Ammon's horn (tissue), 1 donor: ENCODE measurements at regions not wholly inside any gene's neighbourhood (a gene's known extent, or its start where the extent isn't known, plus 50 kb on each side); places are given as distances from the start of the nearest gene placed in this dataset.

Experiments
- DNase-seq: peaks from one replicate; pipeline ENCODE4 v3.0.0-alpha.2; 2016; ENCODE audit warnings: low spot score

DNA sequence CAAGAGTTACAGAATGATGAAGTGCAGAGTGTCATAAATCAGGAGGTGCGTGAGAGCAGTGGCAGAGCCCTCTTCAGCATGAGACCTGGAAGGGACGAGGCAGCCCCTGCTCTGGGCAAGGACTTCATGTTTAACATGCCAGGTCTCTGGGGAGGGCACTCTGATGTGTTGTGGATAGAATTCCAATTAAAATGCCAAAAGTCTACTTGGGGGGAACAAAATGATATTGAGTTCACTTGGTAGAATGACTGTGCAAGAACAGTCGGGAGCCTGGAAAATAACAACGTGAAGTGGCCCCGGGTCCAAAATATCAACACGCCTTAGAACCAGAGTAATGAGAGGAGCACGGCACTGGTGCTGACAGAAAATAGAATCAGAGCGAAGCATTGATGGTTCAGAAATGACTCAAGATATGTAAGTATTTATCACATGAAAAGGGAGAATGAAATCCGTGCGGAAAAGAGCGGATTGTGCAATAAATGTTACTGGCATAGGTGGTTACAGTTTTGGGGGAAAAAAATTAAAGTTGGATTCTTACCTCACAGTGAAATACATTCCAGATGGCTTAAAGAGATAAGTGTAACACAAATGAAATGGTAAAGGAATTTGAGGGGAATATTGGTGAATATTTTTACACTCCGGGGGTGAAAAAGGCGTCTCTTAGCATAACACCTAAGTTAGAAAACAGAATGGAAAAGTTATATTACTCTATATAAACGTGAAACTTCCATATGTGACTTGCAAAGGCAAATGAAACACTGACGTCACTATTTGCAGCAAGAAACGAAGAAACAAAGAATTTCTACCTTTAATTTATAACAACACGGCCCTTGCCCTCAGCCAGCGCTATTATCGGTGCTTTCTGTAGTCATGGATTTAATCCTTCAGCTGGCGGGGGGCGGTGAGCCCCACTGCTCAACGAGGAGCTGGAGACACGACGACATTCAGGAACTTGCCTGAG is 159.4 kb upstream of the TWIST2 start:
- no peak for DNase-seq

GRCh38 chr2:238689331-238689730 is 158.6 kb upstream of the TWIST2 start:
- DNase-seq, result no peak

DNA sequence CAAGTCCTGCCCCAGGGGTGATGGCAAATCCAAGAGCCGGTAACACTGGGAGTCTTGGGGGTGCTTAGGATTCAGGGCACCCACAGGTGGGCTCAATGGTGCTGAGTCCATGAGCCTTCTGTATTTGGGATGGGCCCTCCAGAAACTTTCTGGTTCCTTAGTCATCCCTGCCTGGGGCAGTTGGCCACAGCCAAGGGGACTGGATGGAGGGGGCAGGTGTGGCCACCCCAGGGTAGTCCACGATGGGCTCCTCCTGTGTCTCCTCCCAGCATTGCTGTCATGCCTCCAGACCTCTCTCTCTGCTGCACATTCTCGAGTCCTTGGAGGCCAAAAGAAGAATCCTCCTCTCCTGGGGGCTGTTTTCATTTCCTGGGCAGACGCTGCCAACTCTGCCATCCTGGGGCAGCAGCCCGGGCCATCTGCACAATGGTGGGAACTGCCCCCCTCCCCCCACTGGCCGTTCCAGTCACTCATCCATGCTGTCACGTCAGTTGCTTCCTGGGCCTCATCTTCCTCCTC is 158.0 kb upstream of the TWIST2 start:
- DNase-seq, result no peak

- DNase-seq, result no peak
Observed at GRCh38 chr2:238690511-238690910, 157.4 kb upstream of the TWIST2 start.

- no peak for DNase-seq
Observed at GRCh38 chr2:238691596-238692491, 156.0 kb upstream of the TWIST2 start.

DNA sequence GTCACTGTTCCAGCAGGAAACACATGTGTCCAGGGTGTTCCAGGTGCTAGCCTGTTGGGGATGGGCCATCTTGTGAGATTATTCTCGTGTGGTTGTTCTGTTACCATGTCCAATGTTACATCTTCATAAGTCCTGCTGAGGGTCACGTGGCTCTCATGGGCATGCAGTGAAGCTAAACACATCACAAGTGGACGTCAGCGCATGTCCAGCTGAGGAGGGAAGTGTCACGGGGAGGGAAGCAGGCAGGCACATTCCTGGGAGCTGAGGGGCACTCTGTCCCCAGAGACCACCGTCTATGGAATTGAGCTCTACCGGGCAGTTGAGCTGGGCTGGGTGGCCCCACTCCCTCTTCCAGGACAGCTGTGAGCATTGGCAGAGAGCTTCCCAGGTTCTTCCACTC is 155.3 kb upstream of the TWIST2 start:
- no peak for DNase-seq

DNA sequence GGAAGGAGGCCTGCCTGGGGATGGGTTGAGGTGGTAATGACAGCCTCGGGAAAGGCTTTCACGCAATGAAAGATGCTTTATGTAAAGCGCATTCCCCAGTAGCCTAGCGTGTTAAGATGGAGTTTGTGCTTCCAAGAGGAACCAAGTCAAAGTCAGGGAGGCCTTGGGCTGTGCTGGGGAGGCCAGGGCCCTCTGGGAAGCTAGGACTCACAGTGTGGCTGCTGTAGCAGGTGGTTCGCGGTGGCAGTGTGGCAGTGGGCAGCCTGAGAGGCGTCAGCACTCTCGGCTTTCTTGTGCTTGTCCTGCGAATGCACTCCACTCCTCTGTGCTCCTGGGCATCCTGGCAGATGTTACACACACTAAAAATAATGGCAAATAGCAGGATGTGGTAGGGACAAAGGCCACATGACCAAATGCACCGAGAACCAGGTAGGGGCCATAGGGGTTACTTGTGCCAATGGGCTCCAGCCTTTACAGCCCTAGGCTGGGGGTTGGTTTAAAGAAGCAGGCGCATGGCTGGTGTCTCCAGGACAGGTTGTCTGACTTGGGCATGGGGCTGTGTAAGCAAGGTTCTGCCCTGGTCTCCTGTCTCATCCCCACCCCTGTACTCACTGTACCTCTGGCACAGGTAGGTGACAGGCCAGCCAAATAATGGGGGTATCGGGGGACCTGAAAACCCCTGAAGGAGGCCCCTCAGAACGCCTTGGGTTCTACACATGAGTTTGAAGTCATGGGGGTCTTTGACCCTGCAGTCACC is 154.4 kb upstream of the TWIST2 start:
- DNase-seq, result no peak

DNA sequence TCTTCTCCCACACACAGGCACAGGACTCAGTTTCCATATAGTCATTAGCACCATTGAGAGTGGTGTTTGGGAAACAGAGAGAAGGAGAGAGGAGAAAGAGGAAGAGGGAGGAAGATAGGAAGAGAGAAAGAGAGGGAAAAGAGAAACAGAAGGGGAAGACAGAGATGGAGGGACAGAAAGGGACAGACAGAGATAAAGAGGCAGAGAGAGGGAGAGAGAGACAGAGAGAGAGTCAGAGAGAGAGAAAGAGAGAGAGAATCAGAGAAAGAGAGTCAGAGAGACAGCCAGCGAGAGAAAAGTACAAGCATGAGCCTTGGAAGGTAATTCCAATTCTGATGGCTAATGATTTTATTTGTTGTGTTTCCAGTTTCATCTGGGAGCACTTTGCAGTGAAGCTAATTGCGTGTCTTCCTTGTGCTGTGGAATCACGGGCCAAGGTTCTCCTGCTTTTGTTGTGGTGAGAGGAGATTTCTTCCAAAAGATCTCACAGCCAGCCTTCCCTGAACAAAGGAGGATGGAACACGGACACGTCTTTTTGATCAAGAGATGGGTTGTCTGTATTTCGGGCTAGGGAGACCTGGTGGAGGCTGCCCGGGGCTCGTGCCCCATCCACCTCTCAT is 153.6 kb upstream of the TWIST2 start:
- no peak for DNase-seq

DNA sequence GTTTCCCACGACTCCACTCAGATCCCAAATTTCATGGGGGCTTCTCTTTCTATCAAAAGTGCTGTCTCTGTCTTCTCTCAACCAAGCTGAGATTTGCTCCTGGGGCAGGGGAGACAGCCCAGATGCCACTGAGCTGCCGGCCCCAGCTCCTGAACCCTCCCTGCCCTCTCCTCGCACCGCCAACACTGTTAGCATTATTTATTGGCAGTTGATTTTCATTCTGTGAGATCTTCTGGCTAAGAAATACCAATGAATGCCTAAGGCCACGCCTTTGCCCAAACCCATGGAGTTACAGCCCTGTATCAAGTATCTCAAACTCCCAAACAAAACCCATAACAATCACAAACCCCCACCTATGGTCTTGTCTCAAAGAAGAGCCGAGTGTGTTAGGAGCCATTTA is 153.0 kb upstream of the TWIST2 start:
- DNase-seq, result no peak

GRCh38 chr2:238695538-238695937 is 152.3 kb upstream of the TWIST2 start:
- DNase-seq, result peak; percentile 34

DNA sequence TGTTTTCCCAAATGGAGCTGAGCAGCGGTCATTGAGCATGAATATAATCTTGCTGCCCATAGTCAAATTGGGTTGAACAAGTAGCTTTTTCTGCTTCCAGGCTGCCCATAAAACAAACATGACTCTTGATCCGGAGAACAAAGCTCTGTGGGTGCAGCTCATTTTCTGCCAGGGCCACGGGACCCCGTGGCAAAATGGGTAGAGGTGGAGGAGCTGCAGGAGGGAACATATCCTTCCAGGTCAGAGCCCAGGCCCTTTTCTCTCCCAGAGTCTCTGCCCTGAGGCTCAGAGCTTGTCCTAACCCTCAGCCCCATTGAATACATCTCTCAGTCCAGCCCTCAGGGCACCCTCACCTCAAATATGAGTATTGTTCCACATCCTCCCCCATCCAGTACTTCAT is 151.6 kb upstream of the TWIST2 start:
- DNase-seq, result no peak

DNA sequence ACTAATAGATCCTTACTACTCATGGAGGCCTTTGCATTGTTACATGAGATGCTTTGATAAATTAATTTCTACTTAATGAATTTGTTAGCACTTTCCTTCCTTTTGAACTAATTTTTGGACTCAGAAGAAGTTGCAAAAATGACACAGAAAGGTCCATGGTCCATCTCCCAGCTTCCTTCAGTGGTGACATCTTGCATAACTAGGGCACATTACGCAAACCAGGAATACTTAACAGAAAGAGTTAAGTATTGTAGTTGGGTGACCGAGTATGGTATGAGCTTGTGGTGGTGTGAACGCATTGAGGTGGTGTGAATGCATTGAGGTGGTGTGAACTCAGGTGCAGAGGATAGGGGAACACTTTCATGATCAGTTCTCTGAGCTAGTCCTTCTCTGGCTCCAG is 151.1 kb upstream of the TWIST2 start:
- DNase-seq, result no peak

DNA sequence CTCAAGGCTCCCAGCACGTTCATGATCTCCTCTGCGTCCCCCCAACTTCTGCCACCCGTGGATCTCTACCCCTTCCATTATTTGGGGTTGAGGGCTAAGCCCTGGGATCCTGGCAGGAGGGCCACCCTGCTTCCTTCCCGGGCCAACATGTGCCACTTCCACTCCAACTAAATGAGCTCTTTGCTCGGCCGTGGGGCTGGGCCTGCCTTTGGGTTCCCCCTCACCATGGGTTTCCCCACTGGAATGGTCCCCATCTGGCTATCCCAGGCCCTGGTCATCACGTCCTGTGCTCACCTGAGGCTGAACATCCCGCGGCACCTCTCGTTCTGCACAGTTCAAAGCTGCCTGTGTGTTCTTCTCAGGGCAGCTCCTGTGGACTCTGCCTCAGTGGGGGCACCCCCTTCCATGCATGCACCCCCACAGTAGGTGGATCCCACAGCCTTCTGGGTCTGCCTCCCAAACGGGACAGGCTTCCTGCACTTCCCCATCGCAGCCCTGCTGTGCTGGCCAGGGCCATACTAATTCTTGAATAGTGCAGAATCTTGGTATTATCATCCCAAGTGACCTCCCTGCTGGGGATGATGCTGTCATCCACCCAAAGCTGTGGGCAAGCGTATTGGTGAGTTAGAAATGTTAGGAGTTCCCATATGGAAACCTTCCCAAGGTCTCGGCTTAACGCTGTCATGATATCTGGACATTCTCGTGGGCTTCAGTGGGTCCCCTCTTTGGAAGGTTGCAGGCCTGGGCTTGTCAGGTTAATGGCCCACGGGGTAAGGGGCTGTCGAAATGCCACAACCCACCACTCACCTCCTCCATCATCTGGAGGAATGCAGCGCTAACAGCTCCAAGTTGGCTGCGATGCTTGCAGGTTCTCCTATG is 150.5 kb upstream of the TWIST2 start:
- DNase-seq, result no peak

GRCh38 chr2:238698072-238698352 is 149.9 kb upstream of the TWIST2 start:
- DNase-seq, result no peak

- DNase-seq, result no peak
Observed at GRCh38 chr2:238698451-238699306, 149.2 kb upstream of the TWIST2 start.

GRCh38 chr2:238699307-238700116 is 148.4 kb upstream of the TWIST2 start:
- no peak for DNase-seq

DNA sequence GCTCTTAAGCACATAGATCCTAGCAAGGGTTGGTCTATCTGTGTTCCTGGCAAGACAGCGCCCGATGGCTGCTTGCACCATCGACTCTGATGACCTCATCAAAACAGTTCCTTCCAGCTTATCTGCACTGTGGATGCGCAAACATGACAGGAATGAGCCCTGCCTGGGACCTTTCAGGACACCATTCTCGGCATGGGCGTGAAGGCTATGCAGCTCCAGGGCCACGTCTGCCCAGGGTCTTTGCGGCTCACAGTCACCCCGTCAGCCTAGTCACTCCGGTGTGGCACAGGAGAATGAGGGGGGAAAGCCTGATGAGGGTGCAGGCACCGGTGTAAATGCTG is 147.8 kb upstream of the TWIST2 start:
- no peak for DNase-seq

DNA sequence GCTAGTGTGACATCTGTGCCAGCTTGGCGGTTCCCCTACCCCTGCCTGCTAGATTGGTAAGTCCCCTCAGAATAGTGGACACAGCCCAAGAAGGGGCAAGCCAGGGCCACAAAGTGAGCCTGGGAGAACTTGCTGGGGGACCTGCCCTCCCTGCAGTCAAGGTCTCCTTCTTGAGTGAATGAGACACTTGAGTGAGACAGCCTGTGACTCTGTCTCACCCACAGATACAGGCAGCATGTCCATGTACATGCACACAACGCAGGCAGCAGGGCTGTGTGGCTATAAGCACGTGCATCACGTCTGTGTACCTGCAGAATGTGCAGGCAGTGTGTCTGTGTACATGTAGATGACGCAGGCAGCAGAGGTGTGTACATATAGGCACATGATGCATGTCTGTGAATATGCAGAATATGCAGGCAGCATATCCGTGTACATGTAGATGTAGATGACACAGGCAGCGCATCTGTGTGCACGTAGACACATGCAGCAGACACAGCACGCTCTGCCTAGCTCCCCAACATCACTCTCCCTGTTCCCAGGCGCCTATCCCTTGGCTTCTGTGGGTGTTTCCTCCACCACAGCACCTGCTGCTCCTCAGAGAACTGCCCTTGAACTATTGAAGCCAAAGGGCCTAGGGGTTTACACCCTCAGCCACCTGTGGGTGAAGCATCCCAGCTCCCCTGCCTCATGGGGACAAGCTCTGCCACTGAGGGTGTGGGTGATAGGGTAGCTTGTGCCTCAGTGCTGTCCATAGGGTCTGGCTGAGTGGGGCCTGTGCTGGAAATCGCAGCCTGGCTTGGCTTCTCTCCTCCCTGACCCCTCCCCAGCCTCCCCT is 147.2 kb upstream of the TWIST2 start:
- DNase-seq, result no peak
